ENCODE measurements at regions not wholly inside any gene's neighbourhood (a gene's known extent, or its start where the extent isn't known, plus 50 kb on each side); places are given as distances from the start of the nearest gene placed in this dataset.
"Not testable (repeated sequence)": the region's sequence is repeated elsewhere in the genome, so short reads cannot be mapped to it uniquely, and the experiment has no call there.

- TF ChIP-seq POLR2A (IDR thresholded peaks at IDR 0.05), result no peak
- peak in 1 of 3 experiments; percentile 18 for TF ChIP-seq CTCF (IDR thresholded peaks at IDR 0.05)
- H3K36me3 ChIP-seq (ENCODE audit: low read depth, missing control alignments), result no peaks in the 10 kb centered on the region
- 23 to 26% methylated on average over 13 of the region's 13 CpGs for WGBS, 2 donors
Observed at GRCh38 chr15:19987389-19988048, 554.1 kb downstream of the GOLGA6L6 start.

DNA sequence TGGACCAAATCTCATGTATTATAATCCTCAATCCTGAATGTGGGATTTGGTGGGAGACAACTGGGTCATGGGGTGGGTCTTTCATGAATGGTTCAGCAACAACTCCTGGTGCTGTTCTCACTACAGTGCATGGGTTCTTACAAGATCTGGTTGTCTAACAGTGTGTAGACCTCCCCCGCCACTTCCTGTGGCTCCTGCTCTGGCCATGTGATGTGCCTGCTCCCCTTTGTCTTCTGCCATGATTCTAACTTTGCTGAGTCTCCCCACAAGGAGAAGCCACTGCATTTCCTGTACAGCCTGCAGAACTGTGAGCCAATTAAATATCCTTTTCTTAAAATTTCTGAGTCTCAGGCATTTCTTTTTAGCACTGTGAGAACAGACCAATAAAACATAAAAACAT lies 557.5 kb downstream of the GOLGA6L6 start:
- intact Hi-C loops (cut with DNase I; ENCODE audit: low total_unique reads), result no loop called here
- Histone ChIP-seq H3K4me1 (no peaks in the 10 kb centered on the region), H3K27ac (no peak overlapping the region), H3K4me3 (no peak overlapping the region), H3K9me3 (no peaks in the 10 kb centered on the region), H3K27me3 (no peaks in the 10 kb centered on the region), H3K36me3 (ENCODE audit: low read depth, missing control alignments) (no peaks in the 10 kb centered on the region)
- DNase-seq, result no peak
- TF ChIP-seq CTCF (IDR thresholded peaks at IDR 0.05), result no peak
- no peak for TF ChIP-seq POLR2A (IDR thresholded peaks at IDR 0.05)
- WGBS, 2 donors, result 56 to 73% methylated on average over 1 of the region's 1 CpG

More at GRCh38 chr15:19987389-19988048, 554.1 kb downstream of the GOLGA6L6 start:
- intact Hi-C loops (cut with DNase I; ENCODE audit: low total_unique reads), result no loop called here
- H3K27me3 ChIP-seq, result no peaks in the 10 kb centered on the region
- no peak overlapping the region for H3K4me3 ChIP-seq
- H3K4me1 ChIP-seq, result no peaks in the 10 kb centered on the region
- no peak overlapping the region for H3K27ac ChIP-seq
- H3K9me3 ChIP-seq, result no peaks in the 10 kb centered on the region
- peak; percentile 43 for DNase-seq

- Histone ChIP-seq H3K4me3 (no peak overlapping the region), H3K4me1 (no peaks in the 10 kb centered on the region), H3K27ac (no peak overlapping the region), H3K27me3 (no peaks in the 10 kb centered on the region), H3K9me3 (no peaks in the 10 kb centered on the region), H3K36me3 (ENCODE audit: low read depth, missing control alignments) (no peaks in the 10 kb centered on the region)
- TF ChIP-seq POLR2A (IDR thresholded peaks at IDR 0.05) (no peak), CTCF (IDR thresholded peaks at IDR 0.05) (no peak)
- intact Hi-C loops (cut with DNase I; ENCODE audit: low total_unique reads), result no loop called here
- no peak for DNase-seq
- WGBS, 2 donors, result 65 to 69% methylated on average over 2 of the region's 2 CpGs
Observed at GRCh38 chr15:19974998-19975397, 566.6 kb downstream of the GOLGA6L6 start.

DNA sequence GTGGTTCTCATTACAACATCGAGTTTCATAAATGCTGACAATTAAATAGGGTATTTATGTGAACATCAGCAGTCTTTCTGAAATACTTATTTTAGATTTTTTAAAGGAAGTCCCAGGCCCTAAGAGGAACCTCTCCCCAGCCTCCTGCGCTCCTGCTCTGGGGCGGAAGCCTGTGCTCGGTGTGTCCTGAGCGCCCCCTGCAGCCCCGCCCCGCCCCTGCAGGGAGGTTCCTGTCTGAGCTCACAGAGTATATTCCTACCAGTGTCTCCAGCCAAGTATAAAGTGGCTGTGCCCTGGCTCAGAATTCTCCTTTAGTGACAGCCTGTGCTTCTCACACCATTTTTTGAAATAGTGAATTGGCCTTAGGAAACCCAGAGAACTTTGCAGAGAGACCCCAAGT lies 567.9 kb downstream of the GOLGA6L6 start:
- 19% methylated on average over 7 of the region's 7 CpGs for WGBS, 2 donors
- intact Hi-C loops (cut with DNase I; ENCODE audit: low total_unique reads), result no loop called here
- H3K36me3 ChIP-seq (ENCODE audit: low read depth, missing control alignments), result no peaks in the 10 kb centered on the region
- peak; percentile 71 for DNase-seq
- H3K4me3 ChIP-seq, result no peak overlapping the region
- no peaks in the 10 kb centered on the region for H3K27me3 ChIP-seq
- no peak overlapping the region for H3K27ac ChIP-seq
- H3K9me3 ChIP-seq, result no peaks in the 10 kb centered on the region
- no peaks in the 10 kb centered on the region for H3K4me1 ChIP-seq
- TF ChIP-seq POLR2A (IDR thresholded peaks at IDR 0.05), result no peak
- TF ChIP-seq CTCF (IDR thresholded peaks at IDR 0.05), result peak in 1 of 3 experiments; percentile 40

- H3K4me1 ChIP-seq; H3K9me3 ChIP-seq; H3K4me3 ChIP-seq; H3K36me3 ChIP-seq (ENCODE audit: low read depth, missing control alignments); H3K27me3 ChIP-seq; H3K27ac ChIP-seq; DNase-seq; intact Hi-C loops (cut with DNase I; ENCODE audit: low total_unique reads): not testable (repeated sequence)
- 83 to 84% methylated on average over 4 of the region's 4 CpGs for WGBS, 2 donors
Observed at GRCh38 chr15:19972582-19972981, 569.0 kb downstream of the GOLGA6L6 start.

- H3K27me3 ChIP-seq; H3K27ac ChIP-seq; H3K4me1 ChIP-seq; intact Hi-C loops (cut with DNase I; ENCODE audit: low total_unique reads); DNase-seq; H3K9me3 ChIP-seq; H3K4me3 ChIP-seq; H3K36me3 ChIP-seq (ENCODE audit: low read depth, missing control alignments): not testable (repeated sequence)
Observed at GRCh38 chr15:19965574-19965973, 576.0 kb downstream of the GOLGA6L6 start.

- H3K27me3 ChIP-seq; H3K4me3 ChIP-seq; H3K27ac ChIP-seq; H3K36me3 ChIP-seq (ENCODE audit: low read depth, missing control alignments); intact Hi-C loops (cut with DNase I; ENCODE audit: low total_unique reads); DNase-seq; H3K9me3 ChIP-seq; H3K4me1 ChIP-seq: not testable (repeated sequence)
- 43 to 53% methylated on average over 1 of the region's 1 CpG for WGBS, 2 donors
Observed at GRCh38 chr15:19964480-19964879, 577.1 kb downstream of the GOLGA6L6 start.
